ENCODE measurements at regions not wholly inside any gene's neighbourhood (a gene's known extent, or its start where the extent isn't known, plus 50 kb on each side); places are given as distances from the start of the nearest gene placed in this dataset.

DNA sequence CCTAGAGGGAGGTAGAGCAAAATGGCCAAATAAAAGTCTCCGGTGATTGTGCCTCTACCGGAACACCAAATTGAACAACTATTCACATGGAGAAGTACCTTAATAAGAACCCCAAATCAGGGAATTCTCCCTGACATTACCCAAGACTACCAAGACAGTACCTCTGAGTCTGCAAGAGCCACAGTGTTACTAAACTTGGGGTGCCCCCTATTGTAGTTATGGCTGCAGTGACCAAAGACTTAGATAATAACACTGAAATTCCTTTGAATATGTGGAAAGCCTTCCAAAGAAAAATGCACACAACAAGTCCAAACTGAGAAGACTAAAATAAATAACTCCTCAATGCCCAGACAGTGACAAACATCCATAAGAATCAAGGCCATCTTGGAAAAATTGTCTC, 682.9 kb upstream of the LRRTM1 start:
- TF ChIP-seq CTCF (IDR thresholded peaks at IDR 0.05) = no peak
- TF ChIP-seq POLR2A (IDR thresholded peaks at IDR 0.05) = no peak
- TF ChIP-seq POLR2AphosphoS5 (IDR thresholded peaks at IDR 0.05) = no peak
- no peak for TF ChIP-seq EP300 (IDR thresholded peaks at IDR 0.05)

All from upper lobe of left lung (tissue), 4 donors.